ENCODE measurements at regions not wholly inside any gene's neighbourhood (a gene's known extent, or its start where the extent isn't known, plus 50 kb on each side); places are given as distances from the start of the nearest gene placed in this dataset.

DNA sequence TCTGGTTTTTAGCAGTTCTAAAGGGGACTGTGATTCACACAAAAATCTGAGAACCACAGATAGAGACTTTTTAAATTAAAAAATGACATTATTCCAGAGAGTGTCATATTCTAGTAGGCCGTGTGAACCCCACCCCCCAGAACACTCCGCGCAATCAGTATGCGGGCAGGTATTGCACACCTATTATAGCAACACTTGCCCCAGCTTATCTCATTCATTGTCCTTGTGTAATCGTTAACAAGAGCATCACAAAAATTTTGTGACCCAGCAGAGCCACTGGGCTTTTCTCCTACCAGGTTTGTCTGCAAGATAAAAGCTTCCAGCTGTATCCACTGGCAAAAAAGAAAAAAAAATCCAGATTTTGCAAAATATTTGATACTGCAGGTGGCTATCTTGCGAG lies 394.1 kb upstream of the SMIM31 start:
- H3K27me3 ChIP-seq (replicated peaks; ENCODE audit: insufficient read depth) = no peaks in the 10 kb centered on the region
- no peak overlapping the region for H2AFZ ChIP-seq
- H3K79me2 ChIP-seq (ENCODE audit: insufficient read depth) = no peaks in the 10 kb centered on the region
- no peak for TF ChIP-seq EZH2phosphoT487 (IDR thresholded peaks at IDR 0.05; ENCODE audit: insufficient read depth, low read depth)
- TF ChIP-seq EZH2 (IDR thresholded peaks at IDR 0.05; ENCODE audit: insufficient read depth, poor library complexity, severe bottlenecking) = no peak
- no peaks in the 10 kb centered on the region for H3K4me1 ChIP-seq (ENCODE audit: insufficient read depth)
- no peaks in the 10 kb centered on the region for H3K36me3 ChIP-seq (ENCODE audit: low read depth)
- H3K9me2 ChIP-seq (ENCODE audit: insufficient read depth) = no peaks in the 10 kb centered on the region
- 40 to 44% methylated on average over 6 of the region's 6 CpGs for WGBS, 2 experiments (ENCODE audit: low coverage in 1 of 2, low lambda C conversion rate in 2 of 2, missing lambda C conversion rate in 2 of 2)
- no peak for DNase-seq
- no peaks in the 10 kb centered on the region for H4K20me1 ChIP-seq (ENCODE audit: insufficient read depth)
- no peak overlapping the region for H3K27ac ChIP-seq
- peaks cover 3% of the 10 kb centered on the region for H3K9me3 ChIP-seq (ENCODE audit: low read depth)
- no peaks in the 10 kb centered on the region for H3F3A ChIP-seq (ENCODE audit: insufficient read depth)
- H3K4me2 ChIP-seq (ENCODE audit: unreplicated experiment) = no peak overlapping the region
- in situ Hi-C loops (cut with MboI) = no loop called here
- H3K9ac ChIP-seq = no peak overlapping the region
- H3K4me3 ChIP-seq = no peak overlapping the region

DNA sequence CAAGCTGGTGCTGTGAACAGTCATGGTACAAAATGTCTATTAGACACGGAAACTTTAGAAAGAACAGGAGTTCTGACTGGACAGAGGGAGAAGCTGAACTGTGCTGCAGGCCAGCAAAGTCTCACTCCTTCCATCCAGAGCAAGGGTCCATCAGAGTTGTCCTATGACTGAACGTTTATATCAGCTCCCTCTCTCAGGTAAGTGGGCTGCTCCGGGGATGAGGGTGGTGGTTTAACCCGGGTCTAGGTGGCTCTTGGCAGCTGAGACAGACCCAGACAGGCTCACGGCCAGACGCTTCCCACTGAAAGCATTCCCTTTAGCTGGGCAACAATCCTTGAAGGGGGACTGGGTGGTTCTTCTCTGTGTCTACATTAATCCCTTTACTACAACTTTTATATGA lies 385.0 kb upstream of the SMIM31 start:
- Histone ChIP-seq H3K9ac (no peak overlapping the region), H3K4me2 (ENCODE audit: unreplicated experiment) (no peak overlapping the region), H3K9me3 (ENCODE audit: low read depth) (no peaks in the 10 kb centered on the region), H3K4me3 (no peak overlapping the region), H3K27me3 (replicated peaks; ENCODE audit: insufficient read depth) (no peaks in the 10 kb centered on the region), H3K79me2 (ENCODE audit: insufficient read depth) (no peaks in the 10 kb centered on the region), H3K27ac (no peak overlapping the region), H4K20me1 (ENCODE audit: insufficient read depth) (no peaks in the 10 kb centered on the region), H2AFZ (no peak overlapping the region), H3K4me1 (ENCODE audit: insufficient read depth) (no peaks in the 10 kb centered on the region), H3K36me3 (ENCODE audit: low read depth) (no peaks in the 10 kb centered on the region), H3F3A (ENCODE audit: insufficient read depth) (no peaks in the 10 kb centered on the region), H3K9me2 (ENCODE audit: insufficient read depth) (no peaks in the 10 kb centered on the region)
- in situ Hi-C loops (cut with MboI) = no loop called here
- DNase-seq = no peak
- WGBS, 2 experiments (ENCODE audit: low coverage in 1 of 2, low lambda C conversion rate in 2 of 2, missing lambda C conversion rate in 2 of 2) = 26 to 36% methylated on average over 6 of the region's 6 CpGs
- no peak for TF ChIP-seq EZH2phosphoT487 (IDR thresholded peaks at IDR 0.05; ENCODE audit: insufficient read depth, low read depth)
- TF ChIP-seq EZH2 (IDR thresholded peaks at IDR 0.05; ENCODE audit: insufficient read depth, poor library complexity, severe bottlenecking) = no peak

DNA sequence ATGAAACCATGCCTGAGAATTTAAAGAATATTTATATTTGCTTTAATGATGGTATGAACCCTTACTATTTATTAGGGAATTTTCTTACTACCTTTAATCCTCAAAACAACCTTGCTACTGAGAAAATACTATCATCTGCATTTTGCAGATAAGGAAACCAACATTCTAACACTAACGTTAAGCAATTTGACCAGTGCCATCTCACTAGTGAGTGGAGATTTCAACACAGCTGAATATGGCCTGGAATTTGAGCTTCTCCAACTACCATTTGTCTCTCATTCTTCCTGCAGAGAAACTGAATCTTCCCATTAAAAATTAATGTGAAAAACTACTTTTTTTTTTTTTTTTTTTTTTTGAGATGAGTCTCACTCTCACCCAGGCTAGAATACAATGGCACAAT lies 380.9 kb upstream of the SMIM31 start:
- Histone ChIP-seq H3K4me3 (no peak overlapping the region), H3K27me3 (replicated peaks; ENCODE audit: insufficient read depth) (no peaks in the 10 kb centered on the region), H3F3A (ENCODE audit: insufficient read depth) (no peaks in the 10 kb centered on the region), H3K9me2 (ENCODE audit: insufficient read depth) (no peaks in the 10 kb centered on the region), H2AFZ (no peak overlapping the region), H3K4me2 (ENCODE audit: unreplicated experiment) (no peak overlapping the region), H3K9ac (no peak overlapping the region), H3K27ac (no peak overlapping the region), H3K79me2 (ENCODE audit: insufficient read depth) (no peaks in the 10 kb centered on the region), H4K20me1 (ENCODE audit: insufficient read depth) (no peaks in the 10 kb centered on the region), H3K4me1 (ENCODE audit: insufficient read depth) (no peaks in the 10 kb centered on the region), H3K9me3 (ENCODE audit: low read depth) (no peaks in the 10 kb centered on the region), H3K36me3 (ENCODE audit: low read depth) (no peaks in the 10 kb centered on the region)
- 9 to 35% methylated on average over 1 of the region's 1 CpG for WGBS, 2 experiments (ENCODE audit: low coverage in 1 of 2, low lambda C conversion rate in 2 of 2, missing lambda C conversion rate in 2 of 2)
- TF ChIP-seq EZH2phosphoT487 (IDR thresholded peaks at IDR 0.05; ENCODE audit: insufficient read depth, low read depth) (no peak), EZH2 (IDR thresholded peaks at IDR 0.05; ENCODE audit: insufficient read depth, poor library complexity, severe bottlenecking) (no peak)
- no peak for DNase-seq
- in situ Hi-C loops (cut with MboI) = no loop called here

DNA sequence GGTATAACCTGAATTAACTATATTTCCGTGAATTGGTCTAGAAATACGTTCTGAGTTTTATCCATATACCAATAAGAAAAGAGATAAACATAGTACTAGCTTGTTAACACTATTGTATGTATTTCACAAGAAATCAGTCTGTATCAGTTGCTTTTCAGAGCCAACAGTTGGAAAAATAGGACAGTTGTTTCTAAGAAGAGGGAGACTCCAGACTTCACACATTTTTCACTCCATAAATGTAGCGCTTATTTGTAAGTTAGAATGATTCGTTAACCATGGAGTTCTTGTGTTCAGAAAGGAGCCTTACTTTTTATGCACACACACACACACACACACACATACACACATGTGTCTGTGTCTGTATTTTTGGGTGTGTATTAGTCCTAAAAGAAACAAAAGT lies 376.7 kb upstream of the SMIM31 start:
- peaks cover 2% of the 10 kb centered on the region; the same call in 1 of the 2 replicates for H3K27me3 ChIP-seq (replicated peaks; ENCODE audit: insufficient read depth)
- H3K9me3 ChIP-seq (ENCODE audit: low read depth) = no peaks in the 10 kb centered on the region
- no peaks in the 10 kb centered on the region for H3K79me2 ChIP-seq (ENCODE audit: insufficient read depth)
- H3K4me2 ChIP-seq (ENCODE audit: unreplicated experiment) = no peak overlapping the region
- no peak overlapping the region for H3K4me3 ChIP-seq
- H3K27ac ChIP-seq = no peak overlapping the region
- 32 to 43% methylated on average over 4 of the region's 4 CpGs for WGBS, 2 experiments (ENCODE audit: low coverage in 1 of 2, low lambda C conversion rate in 2 of 2, missing lambda C conversion rate in 2 of 2)
- no peaks in the 10 kb centered on the region for H3F3A ChIP-seq (ENCODE audit: insufficient read depth)
- no peak overlapping the region for H3K9ac ChIP-seq
- H3K36me3 ChIP-seq (ENCODE audit: low read depth) = no peaks in the 10 kb centered on the region
- H3K4me1 ChIP-seq (ENCODE audit: insufficient read depth) = no peaks in the 10 kb centered on the region
- H4K20me1 ChIP-seq (ENCODE audit: insufficient read depth) = no peaks in the 10 kb centered on the region
- in situ Hi-C loops (cut with MboI) = no loop called here
- DNase-seq = no peak
- no peak overlapping the region for H2AFZ ChIP-seq
- no peak for TF ChIP-seq EZH2phosphoT487 (IDR thresholded peaks at IDR 0.05; ENCODE audit: insufficient read depth, low read depth)
- no peak for TF ChIP-seq EZH2 (IDR thresholded peaks at IDR 0.05; ENCODE audit: insufficient read depth, poor library complexity, severe bottlenecking)
- no peaks in the 10 kb centered on the region for H3K9me2 ChIP-seq (ENCODE audit: insufficient read depth)

- WGBS, 2 experiments (ENCODE audit: low coverage in 1 of 2, low lambda C conversion rate in 2 of 2, missing lambda C conversion rate in 2 of 2) = 29 to 47% methylated on average over 5 of the region's 5 CpGs
- Histone ChIP-seq H3K9me3 (ENCODE audit: low read depth) (no peaks in the 10 kb centered on the region), H4K20me1 (ENCODE audit: insufficient read depth) (no peaks in the 10 kb centered on the region), H3K4me3 (no peak overlapping the region), H3K4me2 (ENCODE audit: unreplicated experiment) (no peak overlapping the region), H3K9ac (no peak overlapping the region), H3K27me3 (replicated peaks; ENCODE audit: insufficient read depth) (peaks cover 11% of the 10 kb centered on the region; the same call in 1 of the 2 replicates), H3F3A (ENCODE audit: insufficient read depth) (no peaks in the 10 kb centered on the region), H3K4me1 (ENCODE audit: insufficient read depth) (no peaks in the 10 kb centered on the region), H2AFZ (no peak overlapping the region), H3K27ac (no peak overlapping the region), H3K36me3 (ENCODE audit: low read depth) (no peaks in the 10 kb centered on the region), H3K9me2 (ENCODE audit: insufficient read depth) (no peaks in the 10 kb centered on the region), H3K79me2 (ENCODE audit: insufficient read depth) (no peaks in the 10 kb centered on the region)
- no peak for TF ChIP-seq EZH2phosphoT487 (IDR thresholded peaks at IDR 0.05; ENCODE audit: insufficient read depth, low read depth)
- TF ChIP-seq EZH2 (IDR thresholded peaks at IDR 0.05; ENCODE audit: insufficient read depth, poor library complexity, severe bottlenecking) = no peak
- in situ Hi-C loops (cut with MboI) = no loop called here
- no peak for DNase-seq
Observed at GRCh38 chr4:164378361-164378760, 375.6 kb upstream of the SMIM31 start.

Measured in GM23248 (cell line).